Mammary epithelial cell (primary cell): ENCODE measurements at regions not wholly inside any gene's neighbourhood (a gene's known extent, or its start where the extent isn't known, plus 50 kb on each side); places are given as distances from the start of the nearest gene placed in this dataset.

Experiments
- EZH2 ChIP-seq: IDR thresholded peaks from 2 replicates; pipeline ENCODE4 v1.6.1; 2012; ENCODE audit warnings: low read length, inconsistent platforms, borderline replicate concordance
- TF ChIP-seq, protein P1 (sequence below), 2 donors: IDR thresholded peaks in 1 of 2; conservative IDR thresholded peaks in 1 of 2; 2 replicates each; pipeline ENCODE4 v1.5.1; 2011 to 2012; ENCODE audit warnings: inconsistent platforms in 2 of 2, low read length in 2 of 2, mild to moderate bottlenecking in 2 of 2, control low read depth in 1 of 2, low read depth in 1 of 2; ENCODE audit not compliant: insufficient read depth in 1 of 2; ENCODE audit errors: extremely low read depth in 1 of 2

- TF ChIP-seq, protein P1, sequence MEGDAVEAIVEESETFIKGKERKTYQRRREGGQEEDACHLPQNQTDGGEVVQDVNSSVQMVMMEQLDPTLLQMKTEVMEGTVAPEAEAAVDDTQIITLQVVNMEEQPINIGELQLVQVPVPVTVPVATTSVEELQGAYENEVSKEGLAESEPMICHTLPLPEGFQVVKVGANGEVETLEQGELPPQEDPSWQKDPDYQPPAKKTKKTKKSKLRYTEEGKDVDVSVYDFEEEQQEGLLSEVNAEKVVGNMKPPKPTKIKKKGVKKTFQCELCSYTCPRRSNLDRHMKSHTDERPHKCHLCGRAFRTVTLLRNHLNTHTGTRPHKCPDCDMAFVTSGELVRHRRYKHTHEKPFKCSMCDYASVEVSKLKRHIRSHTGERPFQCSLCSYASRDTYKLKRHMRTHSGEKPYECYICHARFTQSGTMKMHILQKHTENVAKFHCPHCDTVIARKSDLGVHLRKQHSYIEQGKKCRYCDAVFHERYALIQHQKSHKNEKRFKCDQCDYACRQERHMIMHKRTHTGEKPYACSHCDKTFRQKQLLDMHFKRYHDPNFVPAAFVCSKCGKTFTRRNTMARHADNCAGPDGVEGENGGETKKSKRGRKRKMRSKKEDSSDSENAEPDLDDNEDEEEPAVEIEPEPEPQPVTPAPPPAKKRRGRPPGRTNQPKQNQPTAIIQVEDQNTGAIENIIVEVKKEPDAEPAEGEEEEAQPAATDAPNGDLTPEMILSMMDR (conservative IDR thresholded peaks at IDR 0.05 in 1 of 2, IDR thresholded peaks at IDR 0.05 in 1 of 2; ENCODE audit: extremely low read depth in 1 of 2, insufficient read depth in 1 of 2, low read depth in 1 of 2, low read length in 2 of 2), result no peak
- TF ChIP-seq EZH2, result no peak
Observed at GRCh38 chr16:77657016-77657415, 65.3 kb upstream of the NUDT7 start.
